Femur (tissue), 1 donor: ENCODE measurements at regions not wholly inside any gene's neighbourhood (a gene's known extent, or its start where the extent isn't known, plus 50 kb on each side); places are given as distances from the start of the nearest gene placed in this dataset.

Source experiments
- DNase-seq: peaks from one replicate; pipeline ENCODE4 v3.0.0-alpha.2; 2017

GRCh38 chr5:121755266-121755665 is 96.4 kb upstream of the FTMT start:
- no peak for DNase-seq

- DNase-seq = no peak
Observed at GRCh38 chr5:121757753-121758152, 93.9 kb upstream of the FTMT start.

- no peak for DNase-seq
Observed at GRCh38 chr5:121758615-121759014, 93.1 kb upstream of the FTMT start.

GRCh38 chr5:121762426-121762825 is 89.3 kb upstream of the FTMT start:
- DNase-seq = no peak

- DNase-seq = peak; percentile 17
Observed at GRCh38 chr5:121763665-121764064, 88.0 kb upstream of the FTMT start.

GRCh38 chr5:121780406-121780805 is 71.3 kb upstream of the FTMT start:
- no peak for DNase-seq

- no peak for DNase-seq
Observed at GRCh38 chr5:121783700-121784099, 68.0 kb upstream of the FTMT start.

GRCh38 chr5:121793791-121794190 is 57.9 kb upstream of the FTMT start:
- DNase-seq = no peak

- no peak for DNase-seq
Observed at GRCh38 chr5:121795511-121795910, 56.2 kb upstream of the FTMT start.

- DNase-seq = no peak
Observed at GRCh38 chr5:121797681-121798518, 53.8 kb upstream of the FTMT start.
